Adrenal gland (tissue), 9 donors: ENCODE measurements at regions not wholly inside any gene's neighbourhood (a gene's known extent, or its start where the extent isn't known, plus 50 kb on each side); places are given as distances from the start of the nearest gene placed in this dataset.

Experiments
- DNase-seq, 7 donors: peaks; one replicate each; pipeline ENCODE4 v3.0.0-alpha.2; 2019 to 2020
- H3K27ac ChIP-seq, 5 donors: fragments of 200-600 bp; sonication (generic) in 4 of 5; 1 replicate in 3 of 5; 2 replicates in 2 of 5; pipeline versions ENCODE4 v1.5.1 to v1.8.0; 2016 to 2020; ENCODE audit warnings: mild to moderate bottlenecking in 1 of 5
- H3K27me3 ChIP-seq: fragments of 200-600 bp; 2 replicates; pipeline ENCODE4 v1.8.0; 2021
- H3K36me3 ChIP-seq, 2 donors: fragments of 200-600 bp; replicated peaks in 1 of 2; 1 replicate in 1 of 2; 2 replicates in 1 of 2; pipeline versions ENCODE4 v1.5.1 to v1.8.0; 2018 to 2022
- H3K4me1 ChIP-seq, 2 donors: fragments of 200-600 bp; replicated peaks in 1 of 2; 1 replicate in 1 of 2; 2 replicates in 1 of 2; pipeline versions ENCODE4 v1.5.1 to v1.8.0; 2018 to 2021
- H3K4me3 ChIP-seq, 4 donors: fragments of 200-600 bp; sonication (generic) in 3 of 4; one replicate each; pipeline ENCODE4 v1.5.1; 2016 to 2018
- H3K9me3 ChIP-seq, 3 donors: fragments of 200-600 bp; sonication (generic) in 1 of 3; replicated peaks in 1 of 3; 1 replicate in 2 of 3; 2 replicates in 1 of 3; pipeline versions ENCODE4 v1.5.1 to v1.8.0; 2016 to 2021
- POLR2A ChIP-seq, 2 donors: fragments of 450-650 bp; IDR thresholded peaks; one replicate each; pipeline ENCODE4 v1.6.1; 2017; ENCODE audit warnings: antibody characterized with exemption in 2 of 2, mild to moderate bottlenecking in 2 of 2, moderate library complexity in 1 of 2
- WGBS, 4 donors: extraction: QIAGEN DNeasy Blood & Tissue Kit in 2 of 4; methylation state at CpG; one replicate each; pipeline versions ENCODE4 v1.1.5 to v1.1.7; 2013 to 2017; 5-methylcytosine and 5-hydroxymethylcytosine counted together
- intact Hi-C, 2 donors: fragments of 100-400 bp; cut with DNase I; formaldehyde crosslinking; loops; one replicate each; pipeline versions ENCODE4 v1.14.1 to v1.15.0; 2022 to 2023
- TF ChIP-seq, protein P1 (sequence below), 6 experiments: fragments of 450-650 bp in 4 of 6; fragments of 200-600 bp in 2 of 6; sonication (generic) in 1 of 6; IDR thresholded peaks; 1 replicate in 5 of 6; 2 replicates in 1 of 6; pipeline versions ENCODE4 v1.5.1 to v1.8.0; 2016 to 2021; ENCODE audit warnings: antibody characterized with exemption in 6 of 6, mild to moderate bottlenecking in 2 of 6, moderate library complexity in 1 of 6
- donor health status: healthy with polysubstance abuse.
- donor health status: Bipolar disorder and iron deficiency.
- donor health status: DM: yes; HTN: yes; CAD: no.
- donor health status: DM: no; HTN: no; CAD: no.
- donor health status: DM: no; HTN: no; CAD: no.

DNA sequence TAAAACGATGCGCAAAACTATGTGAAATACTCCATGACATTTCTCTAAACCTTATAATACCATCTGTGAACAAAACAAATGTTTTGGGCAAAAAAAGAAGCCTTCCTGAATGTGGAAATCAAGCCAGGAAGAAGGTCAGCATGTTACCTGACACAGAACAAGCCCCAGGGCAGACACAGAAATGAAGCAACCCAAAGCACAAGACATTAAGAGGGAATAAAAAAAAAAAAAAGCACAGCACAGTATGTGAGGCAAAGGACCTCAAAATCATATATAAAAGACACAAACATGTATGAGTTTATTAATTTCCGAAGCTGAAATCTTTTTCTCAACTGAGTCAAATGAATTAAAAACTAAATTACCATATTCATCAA lies 161.8 kb downstream of the SKIDA1 start:
- 68 to 73% (median 71%) methylated on average over 3 of the region's 3 CpGs for whole genome bisulfite sequencing, 4 donors
- Histone ChIP-seq H3K9me3 (no peaks in the 10 kb centered on the region), H3K36me3 (no peaks in the 10 kb centered on the region), H3K4me1 (peaks cover 20 to 33% of the 10 kb centered on the region in 2 donors), H3K27me3 (no peaks in the 10 kb centered on the region), H3K4me3 (no peak overlapping the region), H3K27ac (peak overlapping the region in 4 of 5 donors; percentile 4 to 83 (median 71))
- no peak for DNase-seq
- intact Hi-C loops, result no loop called here
- TF ChIP-seq, protein P1, sequence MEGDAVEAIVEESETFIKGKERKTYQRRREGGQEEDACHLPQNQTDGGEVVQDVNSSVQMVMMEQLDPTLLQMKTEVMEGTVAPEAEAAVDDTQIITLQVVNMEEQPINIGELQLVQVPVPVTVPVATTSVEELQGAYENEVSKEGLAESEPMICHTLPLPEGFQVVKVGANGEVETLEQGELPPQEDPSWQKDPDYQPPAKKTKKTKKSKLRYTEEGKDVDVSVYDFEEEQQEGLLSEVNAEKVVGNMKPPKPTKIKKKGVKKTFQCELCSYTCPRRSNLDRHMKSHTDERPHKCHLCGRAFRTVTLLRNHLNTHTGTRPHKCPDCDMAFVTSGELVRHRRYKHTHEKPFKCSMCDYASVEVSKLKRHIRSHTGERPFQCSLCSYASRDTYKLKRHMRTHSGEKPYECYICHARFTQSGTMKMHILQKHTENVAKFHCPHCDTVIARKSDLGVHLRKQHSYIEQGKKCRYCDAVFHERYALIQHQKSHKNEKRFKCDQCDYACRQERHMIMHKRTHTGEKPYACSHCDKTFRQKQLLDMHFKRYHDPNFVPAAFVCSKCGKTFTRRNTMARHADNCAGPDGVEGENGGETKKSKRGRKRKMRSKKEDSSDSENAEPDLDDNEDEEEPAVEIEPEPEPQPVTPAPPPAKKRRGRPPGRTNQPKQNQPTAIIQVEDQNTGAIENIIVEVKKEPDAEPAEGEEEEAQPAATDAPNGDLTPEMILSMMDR (IDR thresholded peaks at IDR 0.05), result no peak
- no peak for TF ChIP-seq POLR2A (IDR thresholded peaks at IDR 0.05)

DNA sequence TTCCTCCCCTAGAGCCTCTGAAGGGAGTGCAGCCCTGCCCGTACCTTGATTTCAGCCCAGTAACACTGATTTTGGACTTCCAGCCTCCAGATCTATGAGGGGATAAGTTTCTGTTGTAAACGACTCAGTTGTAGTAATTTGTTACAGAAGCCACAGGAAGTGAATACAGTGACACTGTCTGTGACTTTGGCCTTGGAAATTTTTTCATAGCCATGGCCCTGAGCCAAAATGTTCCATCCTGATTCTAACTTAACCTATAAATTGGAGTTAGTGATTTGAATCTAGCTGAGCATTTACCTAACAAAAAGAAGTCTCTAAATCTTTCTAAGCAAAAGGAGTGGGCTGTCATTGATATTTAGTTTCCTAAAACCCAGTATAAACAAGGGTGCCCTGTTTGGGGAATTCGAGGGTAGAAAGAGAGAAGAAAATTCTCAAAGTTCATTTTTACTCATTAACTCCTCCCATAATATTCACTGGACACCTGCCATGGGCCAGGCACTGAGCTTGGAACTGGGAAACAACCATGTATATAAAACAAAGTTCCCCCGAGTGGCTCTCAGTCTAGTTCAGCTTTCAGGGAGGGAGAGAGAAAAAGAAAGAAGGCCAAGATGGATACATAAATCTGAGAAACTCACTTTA lies 162.3 kb downstream of the SKIDA1 start:
- intact Hi-C loops, result no loop called here
- no peak for TF ChIP-seq POLR2A (IDR thresholded peaks at IDR 0.05)
- TF ChIP-seq, protein P1 (IDR thresholded peaks at IDR 0.05), result no peak

DNA sequence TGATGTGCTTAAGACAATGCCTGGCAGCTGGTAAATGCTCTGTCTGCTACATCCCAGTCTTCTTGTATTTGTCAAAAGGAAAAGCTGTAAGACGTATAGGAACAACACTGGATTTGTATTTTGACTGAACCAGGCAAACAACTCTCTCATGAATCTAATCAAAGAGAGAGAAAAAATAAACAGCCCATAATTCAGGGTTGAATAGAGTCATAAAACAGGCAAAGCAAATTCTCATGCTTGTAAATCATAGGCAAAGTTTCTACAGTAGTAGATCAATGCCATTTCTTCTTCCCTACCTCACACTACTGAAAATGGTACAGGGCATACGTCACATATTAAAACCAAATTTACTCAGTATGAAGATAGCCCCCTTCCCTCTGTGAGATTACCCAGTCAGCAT lies 166.3 kb downstream of the SKIDA1 start:
- TF ChIP-seq, protein P1 (IDR thresholded peaks at IDR 0.05), result no peak
- no peak for TF ChIP-seq POLR2A (IDR thresholded peaks at IDR 0.05)
- no peak overlapping the region for H3K4me3 ChIP-seq
- no peaks in the 10 kb centered on the region for H3K36me3 ChIP-seq
- no peaks in the 10 kb centered on the region for H3K9me3 ChIP-seq
- WGBS, 4 donors, result 83 to 89% (median 86%) methylated on average over 2 of the region's 2 CpGs
- H3K4me1 ChIP-seq, result peaks cover 11 to 17% of the 10 kb centered on the region in 2 donors
- intact Hi-C loops, result no loop called here
- no peak overlapping the region for H3K27ac ChIP-seq
- no peaks in the 10 kb centered on the region for H3K27me3 ChIP-seq
- DNase-seq, result no peak

More for the DNA sequence above, 162.3 kb downstream of the SKIDA1 start:
- WGBS, 4 donors, result 25 to 30% (median 27%) methylated on average over 4 of the region's 4 CpGs
- H3K9me3 ChIP-seq, result no peaks in the 10 kb centered on the region
- H3K27me3 ChIP-seq, result no peaks in the 10 kb centered on the region
- H3K4me1 ChIP-seq, result peaks cover 19 to 29% of the 10 kb centered on the region in 2 donors
- no peaks in the 10 kb centered on the region for H3K36me3 ChIP-seq
- H3K27ac ChIP-seq, result peak overlapping the region in 2 of 5 donors; percentile 39 to 73
- no peak overlapping the region for H3K4me3 ChIP-seq
- peak in 6 of 7 donors; percentile 25 to 70 (median 46) for DNase-seq

DNA sequence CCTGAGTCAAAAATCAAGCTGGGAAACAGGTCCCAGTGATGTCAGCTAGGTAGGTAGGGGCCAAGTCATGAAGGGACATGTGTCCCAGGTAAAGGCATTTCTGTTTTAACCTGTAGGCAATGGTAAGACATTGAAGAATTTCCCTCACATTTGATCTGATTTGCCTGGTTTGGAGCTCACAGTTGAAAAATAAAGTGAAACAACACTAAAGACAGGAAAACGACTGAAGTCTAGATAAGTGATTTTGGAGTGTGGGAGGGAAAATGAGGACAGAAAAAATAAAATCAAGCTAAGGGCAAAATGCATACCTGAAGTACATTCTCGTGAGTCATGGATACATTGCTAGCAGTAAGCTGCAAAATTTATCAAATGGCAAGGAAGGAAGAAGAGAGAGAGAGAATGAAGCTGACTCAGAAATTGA lies 169.9 kb downstream of the SKIDA1 start:
- TF ChIP-seq POLR2A (IDR thresholded peaks at IDR 0.05), result no peak
- TF ChIP-seq, protein P1 (IDR thresholded peaks at IDR 0.05), result no peak
- Histone ChIP-seq H3K27ac (no peak overlapping the region), H3K4me3 (no peak overlapping the region), H3K9me3 (no peaks in the 10 kb centered on the region), H3K4me1 (no peaks in the 10 kb centered on the region), H3K27me3 (no peaks in the 10 kb centered on the region), H3K36me3 (no peaks in the 10 kb centered on the region)
- DNase-seq, result no peak
- intact Hi-C loops, result no loop called here
- WGBS, 4 donors, result 43 to 52% (median 46%) methylated on average over 2 of the region's 2 CpGs
